HG03175 (cell line): ENCODE measurements at regions not wholly inside any gene's neighbourhood (a gene's known extent, or its start where the extent isn't known, plus 50 kb on each side); places are given as distances from the start of the nearest gene placed in this dataset.

Source experiments
- ATAC-seq: cut with Tn5 transposase; IDR thresholded peaks from one replicate; pipeline ENCODE4 v1.9.1; 2021; ENCODE audit warnings: mild to moderate bottlenecking, moderate library complexity; ENCODE audit not compliant: unreplicated experiment

DNA sequence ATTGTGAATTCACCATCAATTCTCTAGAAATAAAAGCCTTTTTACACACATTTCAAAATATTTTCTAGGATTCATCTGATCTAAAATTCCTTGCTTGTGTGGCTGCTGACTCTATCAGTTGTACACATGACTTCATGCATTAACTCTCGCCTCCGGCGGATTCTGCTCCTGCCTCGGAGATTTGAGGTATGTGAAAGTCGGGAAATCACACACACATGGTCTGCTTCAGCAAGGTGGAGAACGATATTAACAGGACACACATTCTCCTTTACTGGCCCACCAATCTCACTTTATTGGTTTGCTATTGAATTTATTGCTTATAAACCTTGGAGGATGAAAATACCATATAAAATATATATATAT is 855.7 kb downstream of the SLITRK5 start:
- ATAC-seq = no peak

DNA sequence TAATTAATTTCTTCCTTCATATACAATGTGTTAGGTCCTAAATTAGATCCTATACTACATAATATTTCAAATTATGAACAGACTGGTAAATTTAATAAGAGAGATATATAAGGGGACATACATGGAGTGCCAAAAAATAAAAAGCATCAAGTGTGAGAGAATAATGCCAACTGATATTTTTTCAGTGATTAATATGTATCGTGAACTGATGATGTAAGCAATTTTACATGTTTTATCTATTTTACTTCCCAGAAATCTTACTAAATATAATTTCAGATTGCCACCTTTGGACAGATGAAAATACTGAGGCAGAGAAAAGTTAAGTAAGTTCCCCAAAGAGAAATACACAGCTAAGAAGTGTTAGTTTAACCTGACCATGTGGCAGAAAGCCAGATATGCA is 870.8 kb downstream of the SLITRK5 start:
- ATAC-seq = no peak

DNA sequence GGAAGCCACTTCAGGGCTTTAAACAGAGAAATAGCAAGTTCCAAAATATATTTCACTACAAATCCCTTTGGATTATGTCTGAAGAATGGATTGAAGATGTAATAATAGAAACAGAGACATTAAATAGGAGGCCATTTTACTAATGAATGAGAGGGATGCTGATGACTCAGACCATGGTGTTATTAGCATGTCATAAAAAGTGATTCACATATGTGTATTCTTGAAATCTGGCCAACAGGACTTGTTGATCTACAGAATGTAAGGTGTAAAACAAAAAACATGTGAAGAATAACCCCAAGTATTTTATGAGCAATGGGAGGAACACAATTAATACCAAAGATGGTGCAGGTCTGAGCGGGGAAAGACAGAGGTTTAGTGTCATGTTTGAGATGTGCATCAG is 873.7 kb downstream of the SLITRK5 start:
- no peak for ATAC-seq

DNA sequence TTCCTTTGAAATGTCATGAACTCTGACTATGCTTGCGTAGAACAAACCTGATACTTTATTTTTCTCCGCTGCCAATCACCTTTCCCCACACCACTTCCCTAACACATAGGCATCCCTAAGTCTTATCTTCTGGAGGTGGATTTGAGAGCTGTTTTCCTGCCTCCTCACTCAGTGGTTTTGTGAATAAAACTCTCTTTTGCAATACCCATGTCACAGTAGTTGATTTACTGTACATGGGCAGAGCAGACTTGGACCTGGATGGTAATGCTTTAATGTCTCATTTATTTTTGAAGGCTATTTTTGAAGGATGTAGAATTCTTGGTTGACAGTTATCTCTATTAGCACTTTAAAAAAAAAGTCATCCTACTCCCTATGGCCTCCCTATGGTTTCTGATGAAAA is 881.8 kb downstream of the SLITRK5 start:
- ATAC-seq = no peak

DNA sequence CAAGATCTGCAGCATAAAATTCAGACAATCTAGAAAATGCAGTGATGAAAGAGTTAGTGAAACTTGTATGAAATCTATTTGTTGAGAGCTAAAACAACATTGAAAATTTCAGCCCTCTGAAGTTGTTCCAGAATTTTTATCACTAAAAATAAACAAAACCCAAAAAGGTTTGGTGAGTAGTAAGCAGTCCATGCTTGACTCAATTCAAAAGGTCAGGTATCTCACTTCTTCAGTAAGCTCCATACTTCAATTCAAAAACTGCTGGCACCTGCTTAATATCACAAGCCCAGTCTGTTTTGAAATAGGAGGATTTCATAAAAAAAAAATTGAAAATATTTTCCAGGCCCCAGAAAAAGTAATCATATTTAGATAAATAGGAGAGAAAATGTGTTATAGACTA is 894.4 kb downstream of the SLITRK5 start:
- no peak for ATAC-seq

DNA sequence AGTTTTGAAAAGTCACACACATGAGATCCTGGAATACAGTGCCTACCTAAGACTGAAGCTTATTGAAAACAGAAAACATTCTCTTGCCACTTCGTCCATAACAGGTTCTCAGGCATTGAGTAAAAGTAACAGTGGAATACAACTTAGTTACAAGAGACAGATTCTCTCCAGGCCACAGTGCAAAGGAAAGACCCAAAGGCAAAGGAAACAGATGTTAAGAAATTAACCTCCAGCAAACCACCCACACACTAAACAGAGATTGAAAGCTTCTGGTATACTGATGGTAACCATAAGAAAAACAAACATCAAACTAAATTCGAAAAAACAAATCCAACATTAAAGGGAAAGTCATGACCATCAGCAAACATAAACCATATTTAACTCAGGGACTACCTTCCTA is 914.7 kb downstream of the SLITRK5 start:
- no peak for ATAC-seq

DNA sequence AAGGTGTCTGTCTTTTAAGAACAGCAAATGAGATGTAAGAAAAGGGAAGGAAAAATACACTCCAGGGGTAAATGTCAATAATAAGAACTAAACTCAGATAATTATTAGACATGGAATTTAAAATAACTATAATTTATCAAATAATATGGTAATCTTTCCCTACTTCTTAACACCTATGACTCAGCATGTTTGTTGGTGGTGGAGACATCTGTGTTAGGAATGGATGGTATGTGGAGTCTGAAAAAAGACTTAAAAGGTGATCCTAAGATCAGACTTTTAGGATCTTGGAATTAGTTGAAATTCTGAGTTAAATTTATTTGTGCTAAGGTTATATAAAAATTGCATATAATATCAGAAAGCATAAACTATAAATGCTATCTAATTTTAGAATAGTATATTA is 915.1 kb downstream of the SLITRK5 start:
- ATAC-seq = no peak

DNA sequence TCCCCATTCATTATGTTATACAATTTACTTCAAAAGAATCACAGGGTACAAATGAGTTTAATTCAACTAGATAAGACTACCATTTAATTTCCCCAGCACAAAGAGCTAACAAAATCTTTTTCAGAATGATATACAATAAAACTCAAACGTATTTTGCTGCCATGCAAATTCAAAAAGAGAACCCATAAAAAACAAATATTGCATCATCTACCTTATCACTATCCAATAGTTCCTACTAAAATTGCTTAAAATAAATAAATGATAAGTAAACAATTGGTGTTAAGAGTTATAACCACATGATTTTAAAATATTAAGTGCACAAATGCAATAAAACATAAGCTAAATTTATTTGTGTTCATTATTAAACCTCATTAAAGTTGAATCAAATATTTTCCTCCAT is 919.4 kb downstream of the SLITRK5 start:
- no peak for ATAC-seq

DNA sequence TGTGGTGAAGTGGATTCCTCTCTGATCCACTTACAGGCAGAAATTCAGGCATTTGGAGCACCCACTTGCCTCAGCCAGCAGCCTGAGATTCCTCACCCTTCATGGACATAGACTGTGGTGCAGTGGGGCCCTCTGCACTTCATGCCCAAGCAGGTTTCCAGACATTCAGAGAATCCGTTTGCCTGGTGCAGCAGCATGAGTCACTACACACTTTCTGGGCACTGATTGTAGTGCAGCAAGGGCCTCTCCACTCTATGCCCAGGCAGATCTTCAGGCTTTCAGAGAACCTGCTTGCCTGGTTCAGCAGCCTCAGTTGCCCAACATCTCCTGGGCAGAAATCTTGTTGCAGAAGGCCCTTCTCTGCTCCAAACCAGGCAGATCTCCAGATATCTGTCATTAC is 920.9 kb downstream of the SLITRK5 start:
- no peak for ATAC-seq

DNA sequence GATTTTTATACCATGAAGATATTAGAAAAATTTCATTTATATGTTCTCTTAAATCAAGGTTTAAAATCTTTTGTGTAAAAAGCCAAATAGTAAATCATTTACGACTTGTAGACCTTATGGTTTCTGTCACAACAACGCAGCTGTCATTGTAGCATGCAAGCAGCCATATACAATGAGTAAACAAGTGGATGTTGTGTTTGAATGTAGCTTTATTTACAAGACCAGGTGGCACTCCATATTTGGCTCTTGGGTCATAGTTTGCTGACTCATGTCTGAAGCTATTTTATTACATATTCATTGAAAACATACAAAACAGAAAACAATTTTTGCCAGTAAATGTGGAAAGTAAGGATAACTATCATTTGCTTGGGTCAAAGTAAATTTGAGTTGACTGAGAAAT is 930.8 kb downstream of the SLITRK5 start:
- ATAC-seq = no peak

DNA sequence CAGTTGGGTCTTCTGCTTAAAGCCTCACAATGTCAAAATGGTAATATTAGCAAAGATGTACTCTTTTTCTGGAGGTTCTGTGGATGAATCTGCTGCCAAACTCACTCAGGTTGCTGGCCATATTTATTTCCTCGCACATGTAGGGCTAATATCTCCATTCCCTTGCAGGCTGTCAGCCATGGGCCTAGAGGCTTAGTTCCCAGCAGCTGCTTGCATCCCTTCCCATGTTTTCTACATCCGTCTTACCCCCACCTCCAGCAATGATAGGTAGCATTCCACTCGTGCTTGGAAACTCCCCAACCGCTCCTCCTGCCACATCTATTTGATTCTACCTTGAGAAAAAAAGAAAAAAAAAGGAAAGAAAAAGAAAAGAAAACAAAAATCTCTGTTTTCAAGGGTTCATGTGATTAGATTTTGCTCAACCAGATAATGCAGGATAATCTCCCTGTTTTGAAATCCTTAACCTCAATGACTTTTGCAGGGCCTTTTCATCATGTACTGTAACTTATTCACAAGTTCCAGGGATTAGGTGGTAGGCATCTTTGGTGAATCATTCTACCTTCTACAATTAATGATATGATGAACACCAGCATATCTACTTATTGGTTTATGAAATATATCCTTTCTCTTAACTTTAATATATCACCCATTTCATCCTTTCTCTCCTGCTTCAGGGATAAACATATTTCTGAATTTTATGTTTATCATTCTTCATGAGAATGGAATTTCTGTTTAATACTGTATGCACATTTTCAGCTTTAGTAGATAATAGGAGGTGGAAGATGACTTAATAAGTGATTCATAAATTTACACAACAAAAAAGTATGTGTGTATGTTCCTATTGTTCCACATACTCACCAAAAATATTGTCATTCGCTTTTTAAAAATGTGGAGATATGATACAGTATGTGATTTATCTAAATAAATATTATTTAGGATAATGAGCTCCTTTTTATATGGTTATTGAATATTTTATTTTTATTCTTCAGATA is 931.9 kb downstream of the SLITRK5 start:
- no peak for ATAC-seq

DNA sequence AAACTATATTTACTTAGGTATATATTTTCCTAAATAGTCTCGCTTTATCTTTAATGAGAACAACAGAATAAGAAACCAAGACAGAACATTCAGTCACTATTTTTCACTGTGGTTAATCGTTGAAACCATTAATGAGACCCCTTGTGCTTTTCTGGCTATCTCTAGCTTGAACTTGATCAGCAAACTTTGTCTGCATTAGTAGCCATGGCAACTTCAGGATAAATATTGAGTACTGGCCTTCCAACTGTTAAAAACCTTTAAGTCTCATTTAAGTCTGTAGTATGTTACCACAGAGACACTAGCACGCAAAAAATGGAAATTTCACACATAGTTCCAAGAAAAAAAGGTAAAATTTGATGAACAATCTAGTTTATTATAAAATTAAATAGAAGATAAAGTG is 946.0 kb downstream of the SLITRK5 start:
- ATAC-seq = no peak

DNA sequence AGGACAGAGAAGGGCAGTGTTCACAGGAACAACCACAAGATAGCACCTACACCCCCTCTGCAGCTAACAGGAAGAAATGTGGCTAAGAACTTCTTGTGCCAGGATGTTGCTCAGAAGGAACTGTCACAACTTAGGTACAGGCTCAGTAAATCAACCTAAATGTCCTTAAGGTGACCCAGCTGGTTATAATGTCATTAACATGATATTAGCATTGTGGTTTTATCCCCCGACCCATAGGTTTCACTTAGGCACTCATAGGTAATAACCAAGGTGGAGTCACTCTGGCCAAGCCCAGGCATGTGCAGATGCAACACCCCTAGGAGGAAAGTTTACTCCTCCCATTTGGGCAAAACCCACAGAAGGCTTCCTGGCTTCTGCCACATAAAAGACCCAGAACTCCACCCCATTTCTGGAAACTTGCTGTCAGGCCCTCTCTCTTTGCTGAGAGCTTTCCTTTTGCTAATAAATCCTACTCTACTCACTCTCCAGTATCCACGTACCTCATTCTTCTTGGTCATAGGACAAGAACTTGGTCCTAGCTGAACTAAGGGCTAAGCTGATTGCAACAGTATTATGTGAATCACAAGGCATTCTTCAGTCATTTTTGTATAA is 951.3 kb downstream of the SLITRK5 start:
- no peak for ATAC-seq

DNA sequence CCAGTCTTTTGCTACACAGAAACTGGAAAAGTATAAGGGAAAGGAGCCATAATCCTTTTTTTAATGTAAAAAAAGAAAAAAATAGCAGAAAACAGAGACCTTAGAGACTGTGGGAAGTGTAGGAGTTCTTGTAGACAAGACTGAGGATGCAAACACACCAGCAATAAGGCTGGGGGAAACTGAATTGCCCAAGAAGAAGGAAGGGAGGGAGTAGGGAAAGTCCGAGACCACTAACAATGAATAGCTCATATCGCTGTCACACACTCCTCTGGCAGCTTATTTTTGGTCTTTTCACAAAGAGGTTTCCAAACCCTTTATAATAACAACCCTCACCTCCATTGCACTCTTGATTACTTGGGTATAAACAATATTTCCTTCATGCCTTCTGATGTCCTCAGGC is 952.0 kb downstream of the SLITRK5 start:
- ATAC-seq = no peak

DNA sequence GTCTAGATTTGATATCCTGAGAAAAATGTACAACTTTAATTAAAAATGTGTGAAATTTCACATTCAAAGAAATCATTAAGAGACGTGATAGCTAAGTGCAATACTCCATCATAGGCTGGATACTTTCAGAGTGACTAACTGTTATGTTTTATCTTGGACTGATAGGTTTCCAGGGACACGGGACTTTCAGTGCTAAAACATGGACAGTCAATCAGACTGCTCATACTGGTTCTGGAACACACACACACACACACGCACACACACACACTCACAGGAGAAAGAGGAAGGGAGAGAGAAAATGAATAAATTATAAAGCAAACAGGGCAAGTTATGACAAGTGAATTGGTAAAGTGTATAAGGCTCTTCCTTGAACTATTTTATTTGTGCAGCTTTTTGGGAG is 955.9 kb downstream of the SLITRK5 start:
- ATAC-seq = no peak

DNA sequence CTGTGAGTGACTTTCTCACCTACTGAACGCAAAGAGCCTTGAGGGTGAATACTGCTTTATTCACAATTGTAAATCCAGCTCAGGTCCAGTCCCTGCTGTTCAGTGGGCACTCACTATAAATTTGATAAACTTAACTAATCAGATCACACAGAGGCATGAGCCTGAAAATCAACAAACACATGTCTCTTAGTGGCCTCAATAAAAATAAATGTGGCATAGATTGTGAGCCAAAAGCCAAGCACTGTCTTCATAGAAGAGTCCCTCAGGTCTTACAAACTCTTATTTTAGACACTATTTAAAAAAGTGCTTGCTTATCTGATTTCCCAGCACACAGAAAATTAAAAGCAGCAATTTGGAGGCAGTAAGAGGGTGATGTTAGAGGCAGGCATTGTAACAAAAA is 957.7 kb downstream of the SLITRK5 start:
- no peak for ATAC-seq

DNA sequence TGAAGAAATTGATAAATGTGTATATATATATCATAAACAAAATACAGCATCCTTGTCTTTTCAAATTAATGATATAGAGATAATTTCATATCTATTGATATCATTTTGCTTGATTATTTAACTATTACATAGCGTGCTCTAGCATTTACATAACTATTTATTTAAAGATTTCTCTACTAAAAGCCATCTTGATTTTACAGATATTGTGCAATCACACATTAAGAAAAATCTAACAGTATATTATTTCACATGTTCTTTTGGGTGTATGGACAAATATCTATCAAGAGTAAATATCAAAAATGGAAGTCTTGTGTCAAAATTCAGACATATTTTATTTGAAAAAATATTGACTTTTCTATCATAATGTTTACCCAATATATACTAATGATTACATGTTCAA is 966.8 kb downstream of the SLITRK5 start:
- ATAC-seq = no peak

DNA sequence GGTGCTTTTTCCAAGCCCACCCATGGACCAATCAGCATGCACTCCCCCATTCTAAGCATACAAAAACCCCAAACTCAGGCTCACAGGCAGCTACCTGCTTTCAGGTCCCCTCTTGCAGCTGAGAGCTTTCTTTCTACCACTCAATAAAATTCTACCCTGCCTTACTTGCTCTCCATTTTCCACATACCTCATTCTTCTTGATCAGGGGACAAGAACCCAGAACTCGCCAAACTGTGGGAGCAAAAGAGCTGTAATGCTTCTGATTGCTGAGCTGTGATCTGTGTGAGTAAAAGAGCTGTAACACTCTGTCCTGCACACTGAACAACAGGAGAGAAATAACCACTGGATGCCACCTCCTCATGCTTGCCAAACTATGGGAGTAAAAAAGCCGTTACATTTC is 972.1 kb downstream of the SLITRK5 start:
- ATAC-seq = no peak

DNA sequence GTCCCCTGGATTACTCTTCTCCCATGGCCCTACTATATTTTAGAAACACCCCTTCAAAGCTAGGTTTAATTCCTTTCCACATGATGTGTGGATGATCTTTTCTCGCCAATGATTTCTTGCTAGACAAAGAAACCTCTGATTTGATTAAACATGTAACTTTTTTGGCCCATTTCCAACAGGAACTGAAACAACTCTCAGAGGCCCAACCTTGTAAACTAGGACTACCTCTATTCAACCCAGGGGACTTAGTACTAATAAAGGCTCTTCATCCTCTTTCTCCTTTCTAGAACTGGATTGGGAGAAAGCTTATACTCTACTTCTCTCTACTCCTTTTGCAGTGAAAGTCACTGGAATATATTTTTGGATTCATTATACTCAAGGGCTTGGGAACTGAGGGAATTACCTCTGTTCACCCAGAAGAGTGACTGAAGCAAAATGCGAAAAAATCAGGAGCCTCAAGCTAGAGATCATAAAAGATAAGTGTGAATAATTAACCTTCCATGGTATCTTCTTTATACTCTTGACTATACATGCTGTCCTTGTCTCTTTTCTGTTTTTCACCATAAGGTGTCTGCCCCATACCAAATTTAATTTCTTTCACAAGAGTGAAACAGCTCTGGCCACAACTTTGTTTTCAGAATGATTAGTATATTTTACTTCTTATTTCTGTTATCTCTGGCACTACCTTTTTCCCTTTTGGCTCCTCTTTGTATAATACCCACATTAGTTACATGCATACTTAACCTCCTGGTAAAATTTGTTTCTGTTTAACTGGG is 977.6 kb downstream of the SLITRK5 start:
- ATAC-seq = no peak

DNA sequence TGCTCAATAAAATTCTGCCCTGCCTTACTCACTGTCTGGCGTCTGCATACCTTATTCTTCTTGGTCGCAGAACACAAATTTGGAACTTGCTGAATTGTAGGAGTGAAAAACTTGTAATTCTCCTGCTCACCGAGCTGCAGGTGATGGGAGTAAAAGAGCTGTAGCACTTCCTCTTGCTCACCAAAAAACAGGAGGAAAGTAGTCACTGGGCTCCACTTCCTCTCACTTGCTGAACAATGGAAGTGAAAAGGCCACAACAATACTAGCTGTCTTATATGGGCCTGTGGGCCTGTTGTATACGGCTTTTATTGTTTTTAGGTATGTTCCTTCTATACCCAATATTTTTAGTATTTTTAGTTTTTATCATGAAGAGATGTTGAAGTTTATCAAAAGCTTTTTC is 978.7 kb downstream of the SLITRK5 start:
- ATAC-seq = no peak

DNA sequence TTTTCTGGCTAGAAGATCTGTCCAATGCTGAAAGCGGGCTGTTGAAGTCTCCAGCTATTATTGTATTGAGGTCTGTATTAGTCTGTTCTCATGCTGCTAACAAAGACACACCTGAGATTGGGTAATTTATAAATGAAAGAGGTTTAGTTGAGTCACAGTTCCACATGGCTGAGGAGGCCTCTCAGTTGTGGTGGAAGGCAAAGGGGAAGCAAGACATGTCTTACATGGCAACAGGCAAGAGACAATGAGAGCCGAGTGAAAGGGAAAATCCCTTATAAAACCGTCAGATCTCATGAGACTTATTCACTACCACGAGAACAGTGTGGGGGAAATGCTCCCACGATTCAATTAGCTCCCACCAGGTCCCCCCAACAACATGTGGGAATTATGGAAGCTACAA is 980.4 kb downstream of the SLITRK5 start:
- ATAC-seq = no peak

DNA sequence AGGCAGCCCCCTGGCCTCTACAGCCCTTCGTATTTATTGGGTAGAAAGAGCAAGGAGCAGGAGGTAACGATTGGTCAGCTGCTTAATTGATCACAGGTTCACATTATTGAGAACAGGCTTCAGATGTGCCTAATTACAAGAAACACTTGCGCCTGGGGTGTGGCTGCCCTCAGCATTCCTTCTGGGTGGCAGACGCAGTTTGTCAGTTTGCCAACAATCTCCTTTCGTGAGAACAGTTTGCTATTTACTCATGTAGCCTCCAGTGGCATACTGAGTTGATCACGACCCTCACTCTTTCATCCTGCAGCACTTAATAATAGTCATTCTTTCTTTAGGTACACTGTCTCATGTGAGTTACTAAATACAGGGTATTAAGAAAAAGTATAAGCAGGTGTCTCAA is 985.6 kb downstream of the SLITRK5 start:
- ATAC-seq = no peak
